Stimulated activated naive CD8-positive, alpha-beta T cell treated with anti-CD3 and anti-CD28 coated beads, Interleukin-15, Interleukin-2, amounts not matched to agents 100 U/mL and 50 U/mL, for 24 hours (primary cell): ENCODE measurements at regions not wholly inside any gene's neighbourhood (a gene's known extent, or its start where the extent isn't known, plus 50 kb on each side); places are given as distances from the start of the nearest gene placed in this dataset.
"Not testable (repeated sequence)": the region's sequence is repeated elsewhere in the genome, so short reads cannot be mapped to it uniquely, and the experiment has no call there.

ENCODE experiments used
- ATAC-seq: fragments of 150-1000 bp; cut with Tn5 transposase; one replicate; pipeline ENCODE4 v1.10.0; 2021
- DNase-seq: peaks from one replicate; pipeline ENCODE4 v3.0.0; 2021

- DNase-seq = no peak
- ATAC-seq = no peak
Observed at GRCh38 chr10:4262870-4263600, 478.0 kb upstream of the KLF6 start.

DNA sequence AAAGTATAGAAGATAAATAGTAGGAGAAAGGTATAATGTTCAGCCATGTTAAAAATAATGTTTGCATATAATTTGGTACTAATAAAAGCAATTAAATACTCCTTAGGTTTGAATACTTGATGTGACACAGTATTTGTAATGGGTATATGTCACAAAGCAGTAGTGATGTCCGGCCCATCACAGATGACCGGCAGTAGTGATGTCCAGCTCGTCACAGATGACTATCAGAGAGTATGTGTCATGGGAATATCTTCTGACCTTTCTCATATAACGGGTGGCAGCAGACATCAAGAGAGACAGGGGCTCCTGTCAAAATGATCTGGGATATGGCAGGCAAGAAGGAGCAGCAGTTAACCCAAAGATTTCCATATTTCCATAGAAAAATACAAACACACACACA is 477.4 kb upstream of the KLF6 start:
- no peak for ATAC-seq
- DNase-seq = no peak

GRCh38 chr10:4260483-4261124 is 475.6 kb upstream of the KLF6 start:
- ATAC-seq = no peak

GRCh38 chr10:4257939-4258465 is 473.0 kb upstream of the KLF6 start:
- ATAC-seq (no peak), DNase-seq (no peak)

More at GRCh38 chr10:4260483-4261124, 475.6 kb upstream of the KLF6 start:
- no peak for DNase-seq

DNA sequence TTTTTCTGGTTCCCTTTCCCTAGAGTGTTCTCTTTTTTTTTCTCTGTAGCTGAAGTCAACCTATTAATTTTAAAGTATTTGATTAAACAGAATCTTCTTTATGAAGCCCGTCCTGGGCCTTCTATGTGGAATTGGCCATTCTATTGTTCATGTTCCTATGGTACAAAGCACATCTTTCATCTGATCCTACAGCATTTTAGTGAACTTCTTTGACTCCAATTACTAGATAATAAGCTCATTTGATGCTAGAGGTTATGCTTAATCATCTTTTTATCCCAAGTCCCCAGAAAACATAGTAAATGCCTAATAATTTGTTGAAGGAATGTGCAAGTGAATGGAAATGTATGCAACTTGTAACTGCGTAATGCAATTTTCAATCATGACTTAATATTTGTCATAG is 472.0 kb upstream of the KLF6 start:
- ATAC-seq (no peak), DNase-seq (no peak)

- DNase-seq (no peak), ATAC-seq (no peak)
Observed at GRCh38 chr10:4255751-4256150, 470.7 kb upstream of the KLF6 start.

GRCh38 chr10:4254101-4254994 is 469.3 kb upstream of the KLF6 start:
- ATAC-seq (no peak), DNase-seq (no peak)

DNA sequence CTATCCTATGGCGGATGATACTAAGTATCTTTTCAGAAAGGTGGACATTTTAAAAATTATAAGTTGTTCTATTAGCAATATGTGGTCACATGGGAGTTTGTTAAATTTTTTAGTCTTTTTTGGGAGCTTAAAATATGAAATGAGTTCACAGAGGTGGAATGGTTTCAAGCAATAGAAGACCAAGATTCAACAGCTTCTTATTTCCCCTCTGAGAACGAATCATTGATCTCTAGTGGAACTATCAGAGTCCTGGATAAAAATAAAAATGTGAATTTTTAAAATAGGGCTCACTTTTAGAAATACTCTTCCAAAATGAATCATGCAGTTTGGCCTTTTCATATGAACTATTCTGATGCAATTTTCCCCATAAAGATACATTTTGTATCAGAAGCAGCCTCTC is 467.7 kb upstream of the KLF6 start:
- ATAC-seq (no peak), DNase-seq (no peak)

DNA sequence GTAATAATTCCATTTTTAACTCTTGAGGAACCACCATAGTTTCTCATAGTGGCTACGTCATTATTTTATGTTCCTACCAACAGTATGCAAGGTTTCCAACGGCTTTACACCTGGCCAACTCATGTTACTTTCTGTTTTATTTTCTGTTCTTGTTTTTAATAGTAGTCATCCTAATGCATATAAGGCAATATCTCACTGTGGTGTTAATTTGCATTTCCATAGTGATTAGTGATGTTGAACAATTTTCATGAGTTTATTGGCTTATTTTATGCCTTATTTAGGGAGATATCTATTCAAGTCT is 465.5 kb upstream of the KLF6 start:
- DNase-seq (no peak), ATAC-seq (no peak)

- ATAC-seq = no peak
- no peak for DNase-seq
Observed at GRCh38 chr10:4249841-4250586, 465.0 kb upstream of the KLF6 start.

- ATAC-seq (no peak), DNase-seq (no peak)
Observed at GRCh38 chr10:4247379-4247778, 462.4 kb upstream of the KLF6 start.

- peak; percentile 71 for ATAC-seq
- DNase-seq = no peak
Observed at GRCh38 chr10:4246881-4247358, 461.9 kb upstream of the KLF6 start.

- DNase-seq = no peak
- ATAC-seq = peak; percentile 87
Observed at GRCh38 chr10:4243651-4244050, 458.6 kb upstream of the KLF6 start.

DNA sequence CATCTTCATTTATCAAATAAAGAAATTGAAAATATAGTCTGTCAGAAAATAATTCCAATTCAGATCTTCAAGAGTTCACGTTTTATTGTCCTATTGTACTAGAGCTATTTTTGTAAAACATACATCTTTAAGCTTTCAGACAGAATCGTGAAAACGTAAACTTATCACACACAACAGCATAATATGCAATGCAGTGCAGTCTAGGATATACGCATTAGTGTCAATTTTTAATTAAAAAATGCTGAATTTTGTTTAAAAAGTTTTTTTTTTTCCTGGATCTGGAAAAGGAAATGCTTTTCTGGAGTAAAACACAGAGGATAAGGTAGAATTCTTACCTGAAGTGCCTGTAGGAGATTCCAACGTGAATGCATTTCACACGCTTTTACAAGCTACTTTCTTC is 458.2 kb upstream of the KLF6 start:
- DNase-seq = no peak
- ATAC-seq = no peak

- no peak for ATAC-seq
- no peak for DNase-seq
Observed at GRCh38 chr10:4242561-4243035, 457.6 kb upstream of the KLF6 start.

- no peak for ATAC-seq
- no peak for DNase-seq
Observed at GRCh38 chr10:4241724-4242345, 456.8 kb upstream of the KLF6 start.

DNA sequence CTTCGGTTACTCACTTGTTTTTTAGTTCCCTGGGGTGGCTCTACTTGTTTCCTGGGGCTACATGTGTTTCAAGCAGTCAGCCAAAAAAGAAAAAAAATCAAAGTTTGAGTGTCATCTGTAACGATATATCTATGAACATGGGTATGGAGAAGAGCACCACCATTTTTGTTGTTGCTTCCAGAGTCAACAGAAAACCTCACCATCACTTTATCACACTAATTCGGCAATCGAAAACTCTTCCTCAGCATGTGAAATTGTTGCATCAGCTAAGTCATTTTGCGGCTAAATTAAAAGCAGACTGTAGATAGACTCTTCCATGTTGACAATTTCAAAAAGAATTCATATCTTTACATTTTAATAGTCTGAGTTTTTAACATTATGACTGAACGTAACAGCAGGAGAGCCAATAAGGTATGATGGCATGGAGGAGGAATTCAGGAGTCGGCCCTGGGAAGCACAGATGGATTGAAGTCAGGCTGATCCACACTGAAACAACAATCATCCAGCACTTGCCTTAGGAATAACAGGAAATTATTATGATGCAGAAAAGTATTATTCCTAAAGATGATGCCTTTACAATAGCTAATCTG is 455.7 kb upstream of the KLF6 start:
- DNase-seq (no peak), ATAC-seq (no peak)

DNA sequence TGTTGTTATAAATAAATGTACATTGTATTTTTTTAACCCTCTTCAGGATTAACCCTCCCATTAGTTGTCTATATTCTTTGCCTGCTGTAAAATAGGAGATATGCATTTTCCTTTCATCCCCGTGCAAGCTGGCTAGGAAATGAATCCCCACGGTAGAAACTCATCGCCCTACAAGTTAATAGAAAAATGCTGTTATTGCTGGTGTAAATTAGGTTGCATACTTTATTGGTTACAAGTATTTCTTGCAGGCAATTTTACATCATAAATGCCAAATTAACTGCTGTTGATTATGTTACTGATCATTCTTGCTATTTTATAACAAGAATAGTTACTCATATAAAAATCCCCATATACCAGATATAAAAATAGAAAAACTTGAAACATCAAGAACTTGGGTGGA is 454.2 kb upstream of the KLF6 start:
- DNase-seq = no peak

GRCh38 chr10:4236905-4237304 is 451.9 kb upstream of the KLF6 start:
- DNase-seq, ATAC-seq: not testable (repeated sequence)

More for the DNA sequence above, 454.2 kb upstream of the KLF6 start:
- no peak for ATAC-seq

GRCh38 chr10:4234661-4235060 is 449.7 kb upstream of the KLF6 start:
- ATAC-seq = peak; percentile 84
- peak; percentile 28 for DNase-seq

DNA sequence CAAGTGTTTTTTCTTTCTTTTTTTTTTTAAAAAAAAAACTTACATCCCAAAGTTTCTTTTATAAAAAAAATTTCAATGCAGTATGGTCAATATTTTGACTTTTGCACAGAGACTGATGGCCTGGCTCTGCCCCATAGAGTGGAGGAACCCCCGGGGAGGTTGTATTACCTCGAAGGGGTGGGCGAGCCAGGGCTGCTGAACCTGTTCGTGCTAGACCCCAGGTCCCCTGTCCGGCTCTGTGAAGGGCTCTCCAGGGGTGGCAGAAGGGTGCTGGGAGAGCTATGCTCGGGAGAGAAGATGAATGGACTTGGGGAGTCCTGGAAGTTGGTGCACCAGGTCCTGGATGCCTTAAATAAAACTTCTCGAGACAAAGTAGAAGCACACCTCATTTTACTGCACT is 446.4 kb upstream of the KLF6 start:
- DNase-seq (no peak), ATAC-seq (no peak)
